Endothelial cell of umbilical vein (primary cell): ENCODE measurements at regions not wholly inside any gene's neighbourhood (a gene's known extent, or its start where the extent isn't known, plus 50 kb on each side); places are given as distances from the start of the nearest gene placed in this dataset.

Experiments used
- BruUV-seq: library from RNA; stranded (reverse); fragments of 400-500 nt; replicated peaks from 2 replicates; lab custom pipeline; 2021; lab: Mats Ljungman, UMichigan
- CTCF ChIA-PET: fragments of 300-600, 350-600 bp; sonication (Branson Sonifier 250); formaldehyde crosslinking; loops from one replicate; lab custom pipeline; 2021; ENCODE audit warnings: antibody characterized with exemption, inconsistent platforms; lab: Charles Lee
- POLR2A ChIA-PET: fragments of 300-600, 350-600 bp; sonication (Branson Sonifier 250); formaldehyde crosslinking; loops from one replicate; lab custom pipeline; 2021; ENCODE audit warnings: antibody characterized with exemption, inconsistent platforms; lab: Charles Lee
- DNase-seq: peaks from one replicate; pipeline ENCODE4 v3.0.0-alpha.2; 2011; ENCODE audit warnings: low read depth, low spot score
- FAIRE-seq: peaks from 2 replicates; lab custom pipeline; 2011; peaks lifted over from hg19 to GRCh38; lab: Jason Lieb, UNC
- H2AFZ ChIP-seq: 2 replicates; pipeline ENCODE4 v1.6.0; 2012; ENCODE audit warnings: low read depth, low read length, control low read depth, inconsistent platforms
- H3K27ac ChIP-seq: 2 replicates; pipeline ENCODE4 v1.5.1; 2011; ENCODE audit warnings: low read depth, mild to moderate bottlenecking, control low read depth, low read length, moderate library complexity; ENCODE audit not compliant: insufficient read depth
- H3K27me3 ChIP-seq, 2 experiments: 2 replicates each; pipeline versions ENCODE4 v1.6.0 to v1.6.1; 2011; ENCODE audit warnings: low read length in 2 of 2, mixed read lengths in 1 of 2; ENCODE audit not compliant: control insufficient read depth in 2 of 2, insufficient read depth in 2 of 2
- H3K36me3 ChIP-seq, 2 experiments: 2 replicates in 1 of 2; 3 replicates in 1 of 2; pipeline ENCODE4 v1.5.1; 2011; ENCODE audit warnings: low read length in 2 of 2, mild to moderate bottlenecking in 1 of 2, moderate library complexity in 1 of 2; ENCODE audit not compliant: control insufficient read depth in 2 of 2, insufficient read depth in 2 of 2; ENCODE audit errors: extremely low read depth in 1 of 2
- H3K4me1 ChIP-seq: 3 replicates; pipeline ENCODE4 v1.5.1; 2011; ENCODE audit warnings: mild to moderate bottlenecking, low read length; ENCODE audit not compliant: control insufficient read depth, insufficient read depth; ENCODE audit errors: extremely low read depth
- H3K4me2 ChIP-seq: 2 replicates; pipeline ENCODE4 v1.6.1; 2011; ENCODE audit warnings: low read length, control low read depth, mixed read lengths; ENCODE audit not compliant: insufficient read depth
- H3K4me3 ChIP-seq, 3 experiments: fragments of 200-600 bp in 1 of 3; sonication (generic), shearing (Covaris generic) in 1 of 3; replicated peaks in 1 of 3; 2 replicates each; pipeline ENCODE4 v1.5.1; 2011 to 2016; ENCODE audit warnings: control low read depth in 3 of 3, low read length in 3 of 3, mild to moderate bottlenecking in 2 of 3, inconsistent platforms in 1 of 3, low read depth in 1 of 3, moderate library complexity in 1 of 3; ENCODE audit not compliant: insufficient read depth in 1 of 3
- H3K79me2 ChIP-seq: 2 replicates; pipeline ENCODE4 v1.6.0; 2012; ENCODE audit warnings: low read length, inconsistent platforms; ENCODE audit not compliant: control insufficient read depth, insufficient read depth
- H3K9ac ChIP-seq: replicated peaks from 2 replicates; pipeline ENCODE3; 2011; ENCODE audit warnings: low read length, control low read depth; ENCODE audit not compliant: insufficient read depth; ENCODE audit errors: extremely low read depth
- H3K9me1 ChIP-seq: replicated peaks from 3 replicates; pipeline ENCODE4 v1.6.0; 2011; ENCODE audit warnings: mild to moderate bottlenecking, low read length; ENCODE audit not compliant: control insufficient read depth, insufficient read depth; ENCODE audit errors: extremely low read depth
- H3K9me3 ChIP-seq: replicated peaks from 2 replicates; pipeline ENCODE4 v1.5.1; 2012; ENCODE audit warnings: low read length, inconsistent platforms; ENCODE audit not compliant: control insufficient read depth, insufficient read depth
- H4K20me1 ChIP-seq: replicated peaks from 2 replicates; pipeline ENCODE3; 2011; ENCODE audit warnings: mild to moderate bottlenecking, low read length; ENCODE audit not compliant: control insufficient read depth, insufficient read depth; ENCODE audit errors: extremely low read depth
- EZH2 ChIP-seq: IDR thresholded peaks from 2 replicates; pipeline ENCODE4 v1.6.1; 2012; ENCODE audit warnings: borderline replicate concordance, low read depth, mild to moderate bottlenecking, moderate library complexity, low read length, inconsistent platforms; ENCODE audit not compliant: severe bottlenecking
- FOS ChIP-seq: IDR thresholded peaks from 2 replicates; pipeline ENCODE4 v1.6.1; 2011; ENCODE audit warnings: mild to moderate bottlenecking, low read length, moderate library complexity, borderline replicate concordance; ENCODE audit not compliant: insufficient read depth
- GATA2 ChIP-seq: IDR thresholded peaks from 2 replicates; pipeline ENCODE4 v1.7.0; 2011; ENCODE audit warnings: low read depth, mild to moderate bottlenecking, moderate library complexity, mixed read lengths, low read length; ENCODE audit not compliant: insufficient read length, insufficient read depth
- JUN ChIP-seq: IDR thresholded peaks from 2 replicates; pipeline ENCODE4 v1.6.1; 2011; ENCODE audit warnings: borderline replicate concordance, low read depth; ENCODE audit not compliant: insufficient read length, insufficient read depth
- MYC ChIP-seq: IDR thresholded peaks from one replicate; pipeline ENCODE4 v1.6.1; 2011; ENCODE audit warnings: mild to moderate bottlenecking, low read depth, low read length
- POLR2A ChIP-seq: IDR thresholded peaks from 2 replicates; pipeline ENCODE4 v1.6.1; 2012; ENCODE audit warnings: low read depth, mild to moderate bottlenecking, control low read depth, low read length
- dilution Hi-C: fragments of 300-500 bp; cut with MboI; formaldehyde crosslinking; loops from one replicate; pipeline ENCODE4 v1.15.0; 2019; ENCODE audit warnings: low sequenced_read_pairs; ENCODE audit not compliant: extremely low pct_ligation_motif_present
- intact Hi-C: fragments of 100-400 bp; cut with micrococcal nuclease; formaldehyde crosslinking; loops from one replicate; pipeline ENCODE4 v1.10.0; 2022
- TF ChIP-seq, protein P1 (sequence below): IDR thresholded peaks from 2 replicates; pipeline ENCODE4 v1.6.1; 2011; ENCODE audit not compliant: insufficient read depth, insufficient read length

DNA sequence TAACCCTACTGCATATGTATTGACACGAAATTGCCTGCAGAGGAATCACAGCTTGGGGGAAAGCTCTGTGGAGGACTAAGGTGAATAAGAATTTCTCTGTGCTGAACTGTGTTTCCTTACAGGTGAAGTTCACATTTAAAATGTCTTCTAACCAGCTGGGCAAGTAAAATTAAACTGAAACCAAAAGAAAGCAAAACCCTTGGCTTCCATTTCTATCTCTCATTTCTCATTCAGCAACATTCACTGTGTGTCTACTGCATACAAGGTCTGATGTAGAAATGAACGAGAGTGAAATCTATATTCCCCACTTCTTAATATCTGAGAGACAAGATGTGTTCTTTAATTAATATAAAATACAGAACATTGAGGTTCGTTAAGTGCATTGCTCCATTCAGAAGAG, 397.3 kb downstream of the SOX11 start:
- intact Hi-C loops, result no loop called here
- POLR2A ChIA-PET, result no interaction called here
- DNase-seq, result no peak

DNA sequence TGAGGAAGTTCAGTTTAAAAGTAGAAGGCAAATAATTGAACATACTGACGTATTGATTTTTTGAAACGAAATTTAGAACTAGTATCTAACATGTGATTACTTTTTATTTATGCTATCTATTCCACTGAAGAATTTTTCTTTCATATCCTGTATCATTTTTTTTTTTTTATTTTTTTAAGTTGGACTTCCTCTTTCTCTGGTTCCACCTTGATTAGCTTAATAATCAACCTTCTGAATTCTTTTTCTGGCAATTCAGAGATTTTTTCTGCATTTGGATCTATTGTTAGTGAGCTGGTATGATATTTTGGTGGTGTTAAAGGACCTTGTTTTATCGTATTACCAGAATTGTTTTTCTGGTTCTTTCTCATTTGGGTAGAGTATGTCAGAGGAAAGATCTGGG, 411.2 kb downstream of the SOX11 start:
- dilution Hi-C loops, result no loop called here
- TF ChIP-seq GATA2, result no peak
- TF ChIP-seq MYC, result no peak
- TF ChIP-seq JUN, result no peak
- TF ChIP-seq EZH2, result no peak
- Histone ChIP-seq H3K9ac (no peak overlapping the region), H3K9me1 (no peaks in the 10 kb centered on the region), H3K4me1 (no peaks in the 10 kb centered on the region), H3K27me3 (no peaks in the 10 kb centered on the region), H3K79me2 (no peaks in the 10 kb centered on the region), H3K27ac (no peak overlapping the region), H4K20me1 (no peaks in the 10 kb centered on the region), H3K4me2 (no peak overlapping the region), H3K4me3 (no peak overlapping the region), H2AFZ (no peak overlapping the region), H3K36me3 (no peaks in the 10 kb centered on the region), H3K9me3 (no peaks in the 10 kb centered on the region)
- ChIA-PET POLR2A (no interaction called here), CTCF (no interaction called here)
- intact Hi-C loops, result no loop called here
- BruUV-seq, result no TSS peak
- DNase-seq (no peak), FAIRE-seq (no peak)

More for the DNA sequence above, 397.3 kb downstream of the SOX11 start:
- H3K9me1 ChIP-seq, result no peaks in the 10 kb centered on the region
- H3K4me1 ChIP-seq, result no peaks in the 10 kb centered on the region
- H4K20me1 ChIP-seq, result no peaks in the 10 kb centered on the region
- no peak overlapping the region for H3K27ac ChIP-seq
- H3K9ac ChIP-seq, result no peak overlapping the region
- H3K27me3 ChIP-seq, result no peaks in the 10 kb centered on the region
- H3K4me3 ChIP-seq, result no peak overlapping the region
- TF ChIP-seq POLR2A, result no peak
- TF ChIP-seq FOS, result no peak
- no peak for TF ChIP-seq JUN
- TF ChIP-seq GATA2, result no peak
- TF ChIP-seq, protein P1, sequence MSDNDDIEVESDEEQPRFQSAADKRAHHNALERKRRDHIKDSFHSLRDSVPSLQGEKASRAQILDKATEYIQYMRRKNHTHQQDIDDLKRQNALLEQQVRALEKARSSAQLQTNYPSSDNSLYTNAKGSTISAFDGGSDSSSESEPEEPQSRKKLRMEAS, result no peak
- no peak for TF ChIP-seq MYC
- no peak overlapping the region for H3K4me2 ChIP-seq
- H3K36me3 ChIP-seq, result no peaks in the 10 kb centered on the region
- dilution Hi-C loops, result no loop called here
- CTCF ChIA-PET, result no interaction called here
- no TSS peak for BruUV-seq
- FAIRE-seq, result no peak
- no peak overlapping the region for H2AFZ ChIP-seq
- peaks cover 11% of the 10 kb centered on the region for H3K9me3 ChIP-seq
- H3K79me2 ChIP-seq, result no peaks in the 10 kb centered on the region
